HEK293 (cell line): ENCODE measurements at regions not wholly inside any gene's neighbourhood (a gene's known extent, or its start where the extent isn't known, plus 50 kb on each side); places are given as distances from the start of the nearest gene placed in this dataset.
"Not testable (repeated sequence)": the region's sequence is repeated elsewhere in the genome, so short reads cannot be mapped to it uniquely, and the experiment has no call there.

Experiments
- CTCF ChIA-PET: fragments of 350-600 bp; formaldehyde crosslinking; extraction: SDS; loops from one replicate; lab custom pipeline; 2021; ENCODE audit warnings: antibody characterized with exemption; lab: Yijun Ruan, JAX
- POLR2A ChIA-PET: fragments of 300-600 bp; formaldehyde crosslinking; extraction: SDS; loops from one replicate; lab custom pipeline; 2020; ENCODE audit warnings: antibody characterized with exemption, inconsistent platforms; lab: Yijun Ruan, JAX
- H3K27ac ChIP-seq: fragments of 200-500 bp; sonication (Bioruptor generic); 2 replicates; pipeline ENCODE4 v1.5.1; 2014; ENCODE audit warnings: low read depth, low read length, control low read depth, inconsistent platforms; ENCODE audit errors: extremely low read depth
- H3K36me3 ChIP-seq, 2 experiments: fragments of 200-500 bp in 1 of 2; sonication (Bioruptor generic) in 1 of 2; 1 replicate in 1 of 2; 2 replicates in 1 of 2; pipeline ENCODE4 v1.5.1; 2014 to 2017; ENCODE audit warnings: inconsistent platforms in 2 of 2, low read length in 2 of 2; ENCODE audit not compliant: control insufficient read depth in 2 of 2, insufficient read depth in 1 of 2
- H3K4me1 ChIP-seq: fragments of 200-500 bp; sonication (Bioruptor generic); 2 replicates; pipeline ENCODE4 v1.5.1; 2014; ENCODE audit warnings: mild to moderate bottlenecking, low read length, inconsistent platforms; ENCODE audit not compliant: control insufficient read depth, insufficient read depth
- H3K4me3 ChIP-seq: 2 replicates; pipeline ENCODE4 v1.5.1; 2011; ENCODE audit warnings: low read depth, mild to moderate bottlenecking, control low read depth, low read length, moderate library complexity
- H3K9me3 ChIP-seq: fragments of 200-500 bp; sonication (Bioruptor generic); 2 replicates; pipeline ENCODE4 v1.5.1; 2014; ENCODE audit warnings: low read depth, low read length, inconsistent platforms; ENCODE audit not compliant: control insufficient read depth, insufficient read depth
- HOXC10 ChIP-seq: sonication (generic); formaldehyde crosslinking; IDR thresholded peaks from 2 replicates; pipeline ENCODE4 v1.8.1; 2023; ENCODE audit warnings: mild to moderate bottlenecking, missing genetic modification reagents
- KLF7 ChIP-seq: fragments of 450-650 bp; formaldehyde crosslinking; IDR thresholded peaks from 2 replicates; pipeline ENCODE4 v1.5.1; 2016; ENCODE audit warnings: missing biosample characterization, missing genetic modification characterization, borderline replicate concordance
- MYNN ChIP-seq: fragments of 450-650 bp; formaldehyde crosslinking; IDR thresholded peaks from 2 replicates; pipeline ENCODE4 v1.5.1; 2016; ENCODE audit warnings: missing biosample characterization, missing genetic modification characterization, borderline replicate concordance
- REPIN1 ChIP-seq: fragments of 450-650 bp; formaldehyde crosslinking; IDR thresholded peaks from 2 replicates; pipeline ENCODE4 v1.5.1; 2017; ENCODE audit warnings: missing biosample characterization, missing genetic modification characterization, low read depth
- WT1 ChIP-seq: fragments of 450-650 bp; formaldehyde crosslinking; IDR thresholded peaks from 2 replicates; pipeline ENCODE4 v1.5.1; 2016; ENCODE audit warnings: missing biosample characterization, missing genetic modification characterization
- ZBTB17 ChIP-seq: fragments of 450-650 bp; formaldehyde crosslinking; IDR thresholded peaks from 2 replicates; pipeline ENCODE4 v1.5.1; 2016; ENCODE audit warnings: missing biosample characterization, missing genetic modification characterization
- ZBTB20 ChIP-seq: fragments of 450-650 bp; formaldehyde crosslinking; IDR thresholded peaks from 2 replicates; pipeline ENCODE4 v1.5.1; 2016; ENCODE audit warnings: missing biosample characterization, missing genetic modification characterization
- ZNF114 ChIP-seq: fragments of 450-650 bp; formaldehyde crosslinking; IDR thresholded peaks from 2 replicates; pipeline ENCODE4 v1.5.0; 2017; ENCODE audit warnings: missing biosample characterization, missing genetic modification characterization
- ZNF174 ChIP-seq: fragments of 450-650 bp; formaldehyde crosslinking; IDR thresholded peaks from 2 replicates; pipeline ENCODE4 v1.5.0; 2017; ENCODE audit warnings: missing biosample characterization, mild to moderate bottlenecking, missing genetic modification characterization
- ZNF18 ChIP-seq: fragments of 450-650 bp; formaldehyde crosslinking; IDR thresholded peaks from 2 replicates; pipeline ENCODE4 v1.5.1; 2016; ENCODE audit warnings: missing biosample characterization, missing genetic modification characterization
- ZNF202 ChIP-seq: fragments of 450-650 bp; formaldehyde crosslinking; IDR thresholded peaks from 2 replicates; pipeline ENCODE4 v1.5.1; 2016; ENCODE audit warnings: missing biosample characterization, missing genetic modification characterization, borderline replicate concordance
- ZNF292 ChIP-seq: fragments of 450-650 bp; formaldehyde crosslinking; IDR thresholded peaks from 2 replicates; pipeline ENCODE4 v1.5.1; 2016; ENCODE audit warnings: low read depth, missing biosample characterization, missing genetic modification characterization, borderline replicate concordance
- ZNF514 ChIP-seq: fragments of 450-650 bp; formaldehyde crosslinking; IDR thresholded peaks from 2 replicates; pipeline ENCODE4 v1.5.1; 2016; ENCODE audit warnings: missing biosample characterization, missing genetic modification characterization
- ZNF530 ChIP-seq: fragments of 450-650 bp; formaldehyde crosslinking; IDR thresholded peaks from 2 replicates; pipeline ENCODE4 v1.5.1; 2016; ENCODE audit warnings: low read depth, missing biosample characterization, missing genetic modification characterization
- ZNF585B ChIP-seq: fragments of 450-650 bp; formaldehyde crosslinking; IDR thresholded peaks from 2 replicates; pipeline ENCODE4 v1.5.1; 2016; ENCODE audit warnings: missing biosample characterization, missing genetic modification characterization
- ZNF600 ChIP-seq: fragments of 450-650 bp; formaldehyde crosslinking; IDR thresholded peaks from 2 replicates; pipeline ENCODE4 v1.5.1; 2016; ENCODE audit warnings: missing biosample characterization, missing genetic modification characterization
- ZNF629 ChIP-seq: fragments of 450-650 bp; formaldehyde crosslinking; IDR thresholded peaks from 2 replicates; pipeline ENCODE4 v1.5.1; 2017; ENCODE audit warnings: missing biosample characterization, missing genetic modification characterization
- ZNF670 ChIP-seq: fragments of 450-650 bp; formaldehyde crosslinking; IDR thresholded peaks from 2 replicates; pipeline ENCODE4 v1.5.1; 2016; ENCODE audit warnings: missing biosample characterization, missing genetic modification characterization, low read depth
- ZNF747 ChIP-seq: fragments of 450-650 bp; formaldehyde crosslinking; IDR thresholded peaks from 2 replicates; pipeline ENCODE4 v1.5.1; 2016; ENCODE audit warnings: missing biosample characterization, missing genetic modification characterization
- ZNF776 ChIP-seq: fragments of 450-650 bp; formaldehyde crosslinking; IDR thresholded peaks from 2 replicates; pipeline ENCODE4 v1.5.0; 2017; ENCODE audit warnings: missing biosample characterization, missing genetic modification characterization, borderline replicate concordance
- TF ChIP-seq, protein P1 (sequence below): fragments of 450-650 bp; formaldehyde crosslinking; IDR thresholded peaks from 2 replicates; pipeline ENCODE4 v1.5.1; 2016; ENCODE audit warnings: missing biosample characterization, missing genetic modification characterization
- TF ChIP-seq, protein P2 (sequence below): fragments of 450-650 bp; formaldehyde crosslinking; IDR thresholded peaks from 2 replicates; pipeline ENCODE4 v1.5.1; 2016; ENCODE audit warnings: missing biosample characterization, missing genetic modification characterization

GRCh38 chr6:132028029-132028428 lies 76.9 kb upstream of the CCN2 start (continued):
- TF ChIP-seq, protein P1, sequence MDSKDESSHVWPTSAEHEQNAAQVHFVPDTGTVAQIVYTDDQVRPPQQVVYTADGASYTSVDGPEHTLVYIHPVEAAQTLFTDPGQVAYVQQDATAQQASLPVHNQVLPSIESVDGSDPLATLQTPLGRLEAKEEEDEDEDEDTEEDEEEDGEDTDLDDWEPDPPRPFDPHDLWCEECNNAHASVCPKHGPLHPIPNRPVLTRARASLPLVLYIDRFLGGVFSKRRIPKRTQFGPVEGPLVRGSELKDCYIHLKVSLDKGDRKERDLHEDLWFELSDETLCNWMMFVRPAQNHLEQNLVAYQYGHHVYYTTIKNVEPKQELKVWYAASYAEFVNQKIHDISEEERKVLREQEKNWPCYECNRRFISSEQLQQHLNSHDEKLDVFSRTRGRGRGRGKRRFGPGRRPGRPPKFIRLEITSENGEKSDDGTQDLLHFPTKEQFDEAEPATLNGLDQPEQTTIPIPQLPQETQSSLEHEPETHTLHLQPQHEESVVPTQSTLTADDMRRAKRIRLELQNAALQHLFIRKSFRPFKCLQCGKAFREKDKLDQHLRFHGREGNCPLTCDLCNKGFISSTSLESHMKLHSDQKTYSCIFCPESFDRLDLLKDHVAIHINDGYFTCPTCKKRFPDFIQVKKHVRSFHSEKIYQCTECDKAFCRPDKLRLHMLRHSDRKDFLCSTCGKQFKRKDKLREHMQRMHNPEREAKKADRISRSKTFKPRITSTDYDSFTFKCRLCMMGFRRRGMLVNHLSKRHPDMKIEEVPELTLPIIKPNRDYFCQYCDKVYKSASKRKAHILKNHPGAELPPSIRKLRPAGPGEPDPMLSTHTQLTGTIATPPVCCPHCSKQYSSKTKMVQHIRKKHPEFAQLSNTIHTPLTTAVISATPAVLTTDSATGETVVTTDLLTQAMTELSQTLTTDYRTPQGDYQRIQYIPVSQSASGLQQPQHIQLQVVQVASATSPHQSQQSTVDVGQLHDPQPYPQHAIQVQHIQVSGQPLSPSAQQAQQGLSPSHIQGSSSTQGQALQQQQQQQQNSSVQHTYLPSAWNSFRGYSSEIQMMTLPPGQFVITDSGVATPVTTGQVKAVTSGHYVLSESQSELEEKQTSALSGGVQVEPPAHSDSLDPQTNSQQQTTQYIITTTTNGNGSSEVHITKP: no peak
- no peak for TF ChIP-seq HOXC10 (CRISPR knock-in tag)
- no peak for TF ChIP-seq ZNF670
- no peak for TF ChIP-seq ZNF776 (tag by site-specific recombination)
- no peak for TF ChIP-seq ZBTB17 (tag by site-specific recombination)
- TF ChIP-seq ZNF292 (tag by site-specific recombination): no peak
- TF ChIP-seq, all 188 proteins: peak for 0

DNA sequence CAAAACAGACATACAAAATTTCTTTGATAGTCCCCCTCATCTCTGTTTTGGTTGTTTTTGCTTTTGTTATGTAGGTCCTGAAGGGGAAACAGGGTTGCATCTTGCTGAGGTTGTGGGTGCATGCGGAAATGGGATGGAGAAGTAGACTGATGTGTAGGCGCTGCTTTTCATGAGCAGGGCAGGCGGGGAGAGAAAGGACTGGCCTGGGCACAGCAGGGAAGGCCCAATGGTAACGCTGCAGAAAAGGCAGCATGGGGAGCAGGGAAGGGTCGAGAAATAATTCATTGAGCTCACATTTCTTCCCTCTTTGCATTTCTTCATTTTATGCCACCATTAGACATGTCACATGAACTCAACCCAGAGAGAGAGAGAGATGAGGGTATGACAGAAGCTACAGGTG lies 74.3 kb upstream of the CCN2 start:
- ChIA-PET CTCF (interaction anchor here (1.2 kb wide), 1 partner anchor 255 kb away, joined by 3 read pairs; no protein-coding TSS in a partner anchor), POLR2A (no interaction called here)
- H3K27ac ChIP-seq: no peak overlapping the region
- H3K4me1 ChIP-seq: no peaks in the 10 kb centered on the region
- no peaks in the 10 kb centered on the region for H3K9me3 ChIP-seq
- H3K36me3 ChIP-seq: no peaks in the 10 kb centered on the region
- no peak overlapping the region for H3K4me3 ChIP-seq
- no peak for TF ChIP-seq WT1

DNA sequence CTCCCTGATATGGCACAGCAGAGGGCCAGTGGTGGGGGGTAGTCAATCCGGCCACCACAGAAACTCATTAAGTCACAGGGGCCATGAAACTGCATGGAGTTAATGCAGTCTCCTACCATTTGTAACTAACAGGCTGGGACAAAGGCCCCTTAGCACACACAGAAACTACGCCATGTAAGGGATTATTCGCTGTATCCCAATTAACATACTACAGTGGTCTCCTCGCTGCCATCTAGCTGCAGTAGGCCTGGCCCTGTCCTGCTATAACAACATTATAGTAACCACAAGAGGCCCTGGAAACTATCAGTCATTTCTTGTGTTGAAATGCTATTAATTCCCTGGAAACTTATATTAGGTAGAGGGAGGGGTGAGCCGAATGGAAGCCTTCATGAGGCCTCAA lies 72.3 kb upstream of the CCN2 start:
- POLR2A ChIA-PET: interaction anchor here (0.5 kb wide), 1 partner anchor 11 kb away, joined by 3 read pairs; no protein-coding TSS in a partner anchor
- H3K4me3 ChIP-seq: no peak overlapping the region
- H3K36me3 ChIP-seq: no peaks in the 10 kb centered on the region
- no peaks in the 10 kb centered on the region for H3K9me3 ChIP-seq
- H3K4me1 ChIP-seq: no peaks in the 10 kb centered on the region
- TF ChIP-seq ZNF747 (tag by site-specific recombination): no peak
- TF ChIP-seq ZNF629 (tag by site-specific recombination): no peak
- TF ChIP-seq ZNF114 (tag by site-specific recombination): no peak
- no peak for TF ChIP-seq ZNF600 (tag by site-specific recombination)
- TF ChIP-seq ZNF202: no peak
- CTCF ChIA-PET: interaction anchor here (0.7 to 1.2 kb wide), 2 partner anchors 13 to 31 kb away, joined by 3 read pairs; no protein-coding TSS in a partner anchor
- H3K27ac ChIP-seq: no peak overlapping the region

DNA sequence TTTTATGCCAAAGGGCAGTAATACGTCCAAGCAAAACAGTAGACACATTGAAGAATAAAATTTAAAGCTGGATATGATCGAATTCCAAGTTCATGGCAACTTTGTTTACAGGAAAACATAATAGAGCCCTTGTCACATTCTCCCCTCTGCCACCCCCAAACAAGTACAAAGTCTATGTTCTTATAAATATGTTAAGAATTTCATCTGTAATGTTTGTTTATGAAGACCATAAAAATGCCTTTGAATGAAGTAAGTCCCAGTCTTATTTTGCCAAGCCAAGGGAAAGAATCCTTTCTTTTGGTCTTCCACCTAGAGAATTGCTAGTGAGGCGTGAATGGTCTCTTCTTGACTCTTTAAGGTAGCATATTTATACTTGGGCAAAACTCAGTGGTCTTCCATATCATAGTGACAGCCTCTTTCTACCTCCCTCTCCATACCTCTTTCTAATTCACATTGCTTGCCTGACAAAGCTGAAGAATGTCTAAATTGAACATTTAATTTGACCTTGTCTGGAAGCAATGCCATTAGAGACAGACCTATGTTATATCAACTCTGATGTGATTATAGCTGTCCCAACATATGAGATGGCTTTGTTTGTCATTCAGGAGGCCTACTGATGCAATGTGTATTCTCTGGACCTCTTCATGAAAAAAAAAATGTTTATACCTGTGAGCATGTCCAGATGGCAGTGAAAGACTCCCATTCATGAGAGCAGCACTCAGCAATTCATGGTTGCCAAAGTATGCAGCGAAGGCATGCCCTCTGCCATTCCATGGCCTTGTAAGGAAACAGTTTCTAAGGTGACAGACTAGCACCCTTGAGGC lies 70.6 kb upstream of the CCN2 start:
- ChIA-PET CTCF (no interaction called here), POLR2A (no interaction called here)
- no peak overlapping the region for H3K27ac ChIP-seq

DNA sequence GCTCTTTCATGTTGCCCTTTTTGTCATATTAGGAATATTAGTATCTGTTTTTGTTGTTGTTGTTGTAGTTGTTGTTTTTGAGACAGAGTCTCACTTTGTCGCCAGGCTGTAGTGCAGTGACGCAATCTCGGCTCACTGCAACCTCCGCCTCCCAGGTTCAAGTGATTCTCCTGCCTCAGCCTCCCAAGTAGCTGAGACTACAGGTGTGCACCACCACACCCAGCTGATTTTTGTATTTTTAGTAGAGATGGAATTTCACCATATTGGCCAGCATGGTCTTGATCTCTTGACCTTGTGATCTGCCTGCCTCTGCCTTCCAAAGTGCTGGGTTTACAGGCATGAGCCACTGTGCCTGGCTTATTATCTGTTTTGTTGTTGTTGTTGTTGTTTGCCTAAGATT lies 69.7 kb upstream of the CCN2 start:
- POLR2A ChIA-PET, H3K27ac ChIP-seq, H3K36me3 ChIP-seq, H3K9me3 ChIP-seq, H3K4me1 ChIP-seq, H3K4me3 ChIP-seq, CTCF ChIA-PET: not testable (repeated sequence)

More for the DNA sequence above, 70.6 kb upstream of the CCN2 start:
- Histone ChIP-seq H3K9me3 (no peaks in the 10 kb centered on the region), H3K36me3 (no peaks in the 10 kb centered on the region), H3K4me3 (no peak overlapping the region), H3K4me1 (no peaks in the 10 kb centered on the region)
- TF ChIP-seq ZNF629 (tag by site-specific recombination): no peak
- no peak for TF ChIP-seq ZNF585B (tag by site-specific recombination)
- TF ChIP-seq ZBTB20 (tag by site-specific recombination): no peak
- no peak for TF ChIP-seq ZNF18 (tag by site-specific recombination)
- TF ChIP-seq ZNF514 (tag by site-specific recombination): no peak
- no peak for TF ChIP-seq ZNF747 (tag by site-specific recombination)
- no peak for TF ChIP-seq ZNF174 (tag by site-specific recombination)
- no peak for TF ChIP-seq REPIN1 (tag by site-specific recombination)
- no peak for TF ChIP-seq ZNF530 (tag by site-specific recombination)
- TF ChIP-seq, protein P2, sequence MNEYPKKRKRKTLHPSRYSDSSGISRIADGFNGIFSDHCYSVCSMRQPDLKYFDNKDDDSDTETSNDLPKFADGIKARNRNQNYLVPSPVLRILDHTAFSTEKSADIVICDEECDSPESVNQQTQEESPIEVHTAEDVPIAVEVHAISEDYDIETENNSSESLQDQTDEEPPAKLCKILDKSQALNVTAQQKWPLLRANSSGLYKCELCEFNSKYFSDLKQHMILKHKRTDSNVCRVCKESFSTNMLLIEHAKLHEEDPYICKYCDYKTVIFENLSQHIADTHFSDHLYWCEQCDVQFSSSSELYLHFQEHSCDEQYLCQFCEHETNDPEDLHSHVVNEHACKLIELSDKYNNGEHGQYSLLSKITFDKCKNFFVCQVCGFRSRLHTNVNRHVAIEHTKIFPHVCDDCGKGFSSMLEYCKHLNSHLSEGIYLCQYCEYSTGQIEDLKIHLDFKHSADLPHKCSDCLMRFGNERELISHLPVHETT (tag by site-specific recombination): no peak
- TF ChIP-seq KLF7 (tag by site-specific recombination): no peak
- no peak for TF ChIP-seq MYNN (tag by site-specific recombination)
